SKM-1 treated with dmso at 0.1 percent for 144 hours (cell line): ENCODE measurements at regions not wholly inside any gene's neighbourhood (a gene's known extent, or its start where the extent isn't known, plus 50 kb on each side); places are given as distances from the start of the nearest gene placed in this dataset.
A peak's percentile ranks its signal among the peaks of the same experiment; 100 is the strongest.

ENCODE experiments used
- DNase-seq: peaks from one replicate; lab custom pipeline; 2025; ENCODE audit not compliant: unreplicated experiment; lab: John Stamatoyannopoulos, UW

DNA sequence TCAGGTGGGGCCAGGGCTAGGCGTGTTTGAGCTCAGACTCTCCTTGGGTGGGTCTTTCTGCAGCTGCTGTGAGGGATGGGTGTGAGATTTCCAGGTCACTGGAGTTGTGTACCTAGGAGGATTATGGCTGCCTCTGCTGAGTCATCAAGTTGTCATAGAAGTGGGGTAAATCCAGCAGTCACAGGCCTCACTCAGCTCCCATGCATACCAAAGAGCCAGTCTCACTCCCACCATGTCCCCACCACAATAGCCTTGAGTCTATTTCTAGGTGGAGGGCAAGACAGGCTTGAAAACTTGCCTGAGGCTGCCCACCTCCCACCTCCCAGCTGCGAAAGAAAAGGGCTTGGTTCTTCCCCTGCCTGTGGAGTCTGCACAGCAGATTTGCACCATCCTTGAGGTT lies 194.0 kb upstream of the PCDH17 start:
- DNase-seq, result no peak

DNA sequence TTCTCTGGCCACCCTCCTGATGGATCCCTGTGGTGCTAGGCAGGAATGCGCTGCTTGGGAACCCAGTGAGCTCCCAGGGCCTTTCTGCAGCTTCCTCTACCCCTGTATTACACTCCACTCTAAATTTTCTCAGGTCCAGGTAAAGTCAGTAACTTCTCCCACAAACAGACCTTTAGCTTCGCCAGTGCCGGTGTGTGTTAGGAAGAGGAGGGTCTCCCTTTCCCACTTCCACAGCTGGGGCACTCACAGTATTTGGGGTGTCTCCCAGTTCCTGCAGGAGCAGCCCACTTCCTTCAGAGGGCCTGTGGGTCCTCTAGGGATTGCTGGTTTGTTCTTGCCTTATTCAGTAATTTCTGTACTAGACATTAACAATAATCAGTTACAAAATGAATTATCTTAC lies 193.5 kb upstream of the PCDH17 start:
- no peak for DNase-seq

DNA sequence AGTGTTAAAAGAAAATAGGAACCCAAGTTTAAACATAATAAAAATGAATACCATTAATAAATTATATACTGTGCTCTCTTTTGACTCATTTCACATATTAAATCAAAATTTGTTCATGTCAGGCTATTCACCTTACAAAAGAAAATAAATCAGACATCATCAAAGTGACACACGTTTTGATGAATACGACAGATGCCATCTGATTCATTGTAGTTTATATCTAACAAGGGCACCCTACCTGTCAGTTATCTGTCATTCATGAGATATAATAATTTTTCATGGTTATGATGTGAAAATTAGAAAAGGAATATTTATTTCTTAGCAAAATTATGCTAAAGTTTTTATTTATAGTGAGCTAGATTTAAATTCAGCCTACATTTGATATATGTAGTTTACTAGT lies 188.1 kb upstream of the PCDH17 start:
- DNase-seq, result no peak

GRCh38 chr13:57450356-57450755 lies 181.2 kb upstream of the PCDH17 start:
- no peak for DNase-seq

GRCh38 chr13:57452228-57452627 lies 179.3 kb upstream of the PCDH17 start:
- no peak for DNase-seq

- no peak for DNase-seq
Observed at GRCh38 chr13:57470491-57470890, 161.1 kb upstream of the PCDH17 start.

DNA sequence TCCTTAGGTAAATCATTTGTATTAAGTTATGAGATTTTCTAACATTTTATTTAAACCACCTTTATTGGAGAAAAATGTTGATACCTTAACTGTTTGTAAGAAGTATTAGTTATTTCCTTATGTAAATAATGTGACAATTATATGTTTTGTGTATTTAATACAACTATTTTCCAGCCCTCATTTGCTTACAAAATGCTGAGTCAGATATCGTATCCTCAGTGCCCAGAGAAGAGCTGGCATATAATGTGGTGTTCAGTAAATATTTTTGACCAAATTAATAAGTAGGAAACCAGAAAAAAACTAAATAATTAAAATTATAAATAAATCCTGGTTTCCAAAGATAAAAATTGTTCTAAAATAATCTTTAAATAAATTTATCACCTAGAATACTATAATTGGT lies 140.2 kb upstream of the PCDH17 start:
- DNase-seq, result no peak

GRCh38 chr13:57507752-57508463 lies 123.6 kb upstream of the PCDH17 start:
- DNase-seq, result no peak

GRCh38 chr13:57511603-57512002 lies 119.9 kb upstream of the PCDH17 start:
- DNase-seq, result no peak

GRCh38 chr13:57527114-57527735 lies 104.3 kb upstream of the PCDH17 start:
- DNase-seq, result no peak

GRCh38 chr13:57531256-57531655 lies 100.3 kb upstream of the PCDH17 start:
- DNase-seq, result no peak

DNA sequence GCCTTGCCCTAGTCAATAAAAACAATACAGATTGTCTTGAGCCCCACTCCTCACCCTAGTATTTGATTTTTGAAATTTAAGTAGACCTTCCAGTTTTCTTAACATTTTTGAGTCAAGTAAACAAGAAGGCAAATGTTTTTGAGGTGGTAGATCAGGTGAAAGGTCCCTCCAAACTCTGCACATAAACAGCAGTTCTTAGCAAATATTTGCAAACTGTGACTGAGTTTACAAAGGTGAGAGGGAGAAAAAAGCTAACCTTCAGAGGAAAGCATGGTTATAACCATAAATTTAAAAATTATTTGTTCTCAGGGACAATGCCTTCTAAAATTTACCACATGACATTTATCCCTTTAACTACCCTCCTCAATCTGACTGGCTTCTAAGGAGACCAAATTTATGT lies 84.6 kb upstream of the PCDH17 start:
- no peak for DNase-seq

- DNase-seq, result peak; percentile 52
Observed at GRCh38 chr13:57552437-57552836, 79.1 kb upstream of the PCDH17 start.

DNA sequence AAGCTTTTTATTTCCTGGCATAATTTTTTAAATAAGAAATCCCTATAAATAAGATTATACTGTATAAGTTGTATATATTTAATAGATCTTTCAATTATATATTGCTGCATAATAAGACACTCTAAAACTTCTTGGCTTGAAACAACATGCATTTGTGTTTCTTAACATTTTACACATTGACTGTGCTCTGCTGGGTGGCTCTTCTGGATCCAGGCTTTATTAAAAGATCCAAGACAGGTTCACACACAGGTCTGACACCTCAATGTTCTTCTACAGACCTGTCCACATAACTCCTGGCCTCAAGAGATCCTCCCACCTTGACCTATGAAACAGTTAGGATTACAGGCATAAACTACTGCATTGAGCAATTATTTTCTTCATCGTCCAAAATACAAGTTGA lies 77.6 kb upstream of the PCDH17 start:
- DNase-seq, result no peak

DNA sequence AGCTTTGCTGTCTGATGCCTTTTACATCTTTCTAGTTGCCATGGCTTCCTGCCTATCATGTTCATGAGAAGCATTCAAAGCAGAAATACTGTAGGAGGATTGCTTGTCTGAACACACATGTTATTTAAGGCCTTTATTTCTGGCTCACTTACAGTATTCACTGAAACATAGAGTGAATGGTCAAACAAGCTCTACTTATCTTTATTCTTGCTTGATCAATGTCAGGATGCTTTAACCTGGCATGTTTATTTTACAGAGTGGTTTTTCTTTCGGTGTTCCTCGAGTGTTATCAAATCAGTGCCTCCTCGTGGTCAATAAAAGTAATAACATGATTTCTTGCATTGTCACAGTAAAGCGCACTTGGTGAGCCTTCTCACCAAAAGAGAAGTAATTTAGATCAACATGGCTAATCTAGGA lies 73.5 kb upstream of the PCDH17 start:
- DNase-seq, result peak; percentile 23

DNA sequence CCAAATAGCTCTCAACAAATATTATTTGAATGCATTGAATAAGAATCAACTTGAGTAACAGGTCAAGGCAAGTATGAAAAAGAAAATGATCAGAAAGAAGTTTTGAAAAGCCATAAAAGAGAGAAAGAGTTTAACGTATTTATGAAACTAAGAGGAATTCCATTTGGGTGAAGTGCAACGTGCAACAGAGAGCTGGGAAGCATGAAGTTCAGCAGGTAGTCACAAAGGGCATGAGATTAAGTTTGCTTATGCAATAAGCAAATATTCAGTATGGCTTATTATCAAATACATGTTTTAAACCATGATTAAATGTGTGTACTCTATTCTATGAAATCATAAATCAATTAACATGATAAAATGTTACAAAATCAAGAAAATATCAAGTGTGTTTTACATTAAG lies 62.7 kb upstream of the PCDH17 start:
- no peak for DNase-seq

- DNase-seq, result no peak
Observed at GRCh38 chr13:57569986-57570385, 61.6 kb upstream of the PCDH17 start.
